ENCODE measurements at regions not wholly inside any gene's neighbourhood (a gene's known extent, or its start where the extent isn't known, plus 50 kb on each side); places are given as distances from the start of the nearest gene placed in this dataset.
"Not testable (repeated sequence)": the region's sequence is repeated elsewhere in the genome, so short reads cannot be mapped to it uniquely, and the experiment has no call there.

- no peak for DNase-seq (ENCODE audit: low read depth)
Observed at GRCh38 chrX:118257781-118258180, 88.1 kb upstream of the WDR44 start.

- no peak for DNase-seq (ENCODE audit: low read depth)
Observed at GRCh38 chrX:118259213-118259612, 86.7 kb upstream of the WDR44 start.

GRCh38 chrX:118261151-118261550 is 84.8 kb upstream of the WDR44 start:
- DNase-seq (ENCODE audit: low read depth) = no peak

- DNase-seq (ENCODE audit: low read depth) = no peak
Observed at GRCh38 chrX:118271775-118272174, 74.1 kb upstream of the WDR44 start.

GRCh38 chrX:118272242-118272641 is 73.7 kb upstream of the WDR44 start:
- no peak for DNase-seq (ENCODE audit: low read depth)

- no peak for DNase-seq (ENCODE audit: low read depth)
Observed at GRCh38 chrX:118286066-118286762, 59.7 kb upstream of the WDR44 start.

GRCh38 chrX:118295818-118296217 is 50.1 kb upstream of the WDR44 start:
- not testable (repeated sequence) for DNase-seq (ENCODE audit: low read depth)

All from stromal cell of bone marrow (primary cell).